ENCODE measurements at regions not wholly inside any gene's neighbourhood (a gene's known extent, or its start where the extent isn't known, plus 50 kb on each side); places are given as distances from the start of the nearest gene placed in this dataset.
"Not testable (repeated sequence)": the region's sequence is repeated elsewhere in the genome, so short reads cannot be mapped to it uniquely, and the experiment has no call there.

DNA sequence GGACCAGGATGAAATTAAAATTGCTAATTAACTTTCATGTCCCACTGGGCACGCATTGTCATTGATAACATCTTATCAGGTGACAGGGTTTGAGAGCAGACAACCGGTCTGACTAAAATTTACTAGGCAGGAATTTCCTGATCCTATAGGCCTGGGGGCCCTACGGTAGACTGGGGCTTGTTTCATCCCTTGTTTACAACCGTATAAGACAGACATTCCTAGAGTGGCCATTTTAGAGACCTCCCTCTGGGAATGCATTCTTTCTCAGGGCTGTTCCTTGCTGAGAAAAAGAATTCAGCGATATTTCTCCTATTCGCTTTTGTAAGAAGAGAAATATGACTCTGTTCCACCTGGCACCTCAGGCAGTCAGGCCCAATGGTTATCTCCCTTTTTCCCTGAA lies 1737.8 kb upstream of the ACO1 start:
- TF ChIP-seq, protein P1, sequence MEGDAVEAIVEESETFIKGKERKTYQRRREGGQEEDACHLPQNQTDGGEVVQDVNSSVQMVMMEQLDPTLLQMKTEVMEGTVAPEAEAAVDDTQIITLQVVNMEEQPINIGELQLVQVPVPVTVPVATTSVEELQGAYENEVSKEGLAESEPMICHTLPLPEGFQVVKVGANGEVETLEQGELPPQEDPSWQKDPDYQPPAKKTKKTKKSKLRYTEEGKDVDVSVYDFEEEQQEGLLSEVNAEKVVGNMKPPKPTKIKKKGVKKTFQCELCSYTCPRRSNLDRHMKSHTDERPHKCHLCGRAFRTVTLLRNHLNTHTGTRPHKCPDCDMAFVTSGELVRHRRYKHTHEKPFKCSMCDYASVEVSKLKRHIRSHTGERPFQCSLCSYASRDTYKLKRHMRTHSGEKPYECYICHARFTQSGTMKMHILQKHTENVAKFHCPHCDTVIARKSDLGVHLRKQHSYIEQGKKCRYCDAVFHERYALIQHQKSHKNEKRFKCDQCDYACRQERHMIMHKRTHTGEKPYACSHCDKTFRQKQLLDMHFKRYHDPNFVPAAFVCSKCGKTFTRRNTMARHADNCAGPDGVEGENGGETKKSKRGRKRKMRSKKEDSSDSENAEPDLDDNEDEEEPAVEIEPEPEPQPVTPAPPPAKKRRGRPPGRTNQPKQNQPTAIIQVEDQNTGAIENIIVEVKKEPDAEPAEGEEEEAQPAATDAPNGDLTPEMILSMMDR (IDR thresholded peaks at IDR 0.05) = not testable (repeated sequence)
- not testable (repeated sequence) for TF ChIP-seq POLR2AphosphoS5 (IDR thresholded peaks at IDR 0.05)

Measured in prostate gland (tissue), 2 donors.